NCI-H1694 treated with DMSO at 0.1 percent for 48 hours (cell line): ENCODE measurements at regions not wholly inside any gene's neighbourhood (a gene's known extent, or its start where the extent isn't known, plus 50 kb on each side); places are given as distances from the start of the nearest gene placed in this dataset.

Experiments used
- DNase-seq: peaks from one replicate; lab custom pipeline; 2025; lab: John Stamatoyannopoulos, UW

GRCh38 chr2:123098619-123099018, 926.5 kb upstream of the CNTNAP5 start:
- DNase-seq, result no peak

GRCh38 chr2:123101434-123101833, 923.7 kb upstream of the CNTNAP5 start:
- DNase-seq, result no peak

GRCh38 chr2:123103902-123104301, 921.2 kb upstream of the CNTNAP5 start:
- no peak for DNase-seq

- DNase-seq, result no peak
These were observed 908.5 kb upstream of the CNTNAP5 start for GRCh38 chr2:123116595-123116994.

- no peak for DNase-seq
These were observed 897.9 kb upstream of the CNTNAP5 start for GRCh38 chr2:123127236-123127635.

- no peak for DNase-seq
These were observed 896.1 kb upstream of the CNTNAP5 start for GRCh38 chr2:123128951-123129350.

GRCh38 chr2:123136419-123136818, 888.7 kb upstream of the CNTNAP5 start:
- DNase-seq, result no peak

GRCh38 chr2:123144082-123144481, 881.0 kb upstream of the CNTNAP5 start:
- no peak for DNase-seq

GRCh38 chr2:123153041-123153440, 872.0 kb upstream of the CNTNAP5 start:
- no peak for DNase-seq

GRCh38 chr2:123154195-123154594, 870.9 kb upstream of the CNTNAP5 start:
- no peak for DNase-seq

GRCh38 chr2:123157016-123157415, 868.1 kb upstream of the CNTNAP5 start:
- no peak for DNase-seq

- DNase-seq, result no peak
These were observed 862.6 kb upstream of the CNTNAP5 start for GRCh38 chr2:123162400-123163016.

- DNase-seq, result no peak
These were observed 861.7 kb upstream of the CNTNAP5 start for GRCh38 chr2:123163398-123163797.

GRCh38 chr2:123164216-123164615, 860.9 kb upstream of the CNTNAP5 start:
- DNase-seq, result no peak

GRCh38 chr2:123165616-123166015, 859.5 kb upstream of the CNTNAP5 start:
- DNase-seq, result no peak

- DNase-seq, result no peak
These were observed 845.6 kb upstream of the CNTNAP5 start for GRCh38 chr2:123179526-123179925.

- DNase-seq, result no peak
These were observed 829.1 kb upstream of the CNTNAP5 start for GRCh38 chr2:123195957-123196356.

GRCh38 chr2:123200035-123200434, 825.1 kb upstream of the CNTNAP5 start:
- no peak for DNase-seq

- DNase-seq, result no peak
These were observed 817.8 kb upstream of the CNTNAP5 start for GRCh38 chr2:123207245-123207644.

GRCh38 chr2:123209202-123209601, 815.9 kb upstream of the CNTNAP5 start:
- DNase-seq, result no peak

- DNase-seq, result no peak
These were observed 813.9 kb upstream of the CNTNAP5 start for GRCh38 chr2:123211181-123211580.

- no peak for DNase-seq
These were observed 779.9 kb upstream of the CNTNAP5 start for GRCh38 chr2:123245156-123245555.

- no peak for DNase-seq
These were observed 766.1 kb upstream of the CNTNAP5 start for GRCh38 chr2:123258877-123259539.

- no peak for DNase-seq
These were observed 762.2 kb upstream of the CNTNAP5 start for GRCh38 chr2:123262856-123263255.
